ENCODE measurements at regions not wholly inside any gene's neighbourhood (a gene's known extent, or its start where the extent isn't known, plus 50 kb on each side); places are given as distances from the start of the nearest gene placed in this dataset.

DNA sequence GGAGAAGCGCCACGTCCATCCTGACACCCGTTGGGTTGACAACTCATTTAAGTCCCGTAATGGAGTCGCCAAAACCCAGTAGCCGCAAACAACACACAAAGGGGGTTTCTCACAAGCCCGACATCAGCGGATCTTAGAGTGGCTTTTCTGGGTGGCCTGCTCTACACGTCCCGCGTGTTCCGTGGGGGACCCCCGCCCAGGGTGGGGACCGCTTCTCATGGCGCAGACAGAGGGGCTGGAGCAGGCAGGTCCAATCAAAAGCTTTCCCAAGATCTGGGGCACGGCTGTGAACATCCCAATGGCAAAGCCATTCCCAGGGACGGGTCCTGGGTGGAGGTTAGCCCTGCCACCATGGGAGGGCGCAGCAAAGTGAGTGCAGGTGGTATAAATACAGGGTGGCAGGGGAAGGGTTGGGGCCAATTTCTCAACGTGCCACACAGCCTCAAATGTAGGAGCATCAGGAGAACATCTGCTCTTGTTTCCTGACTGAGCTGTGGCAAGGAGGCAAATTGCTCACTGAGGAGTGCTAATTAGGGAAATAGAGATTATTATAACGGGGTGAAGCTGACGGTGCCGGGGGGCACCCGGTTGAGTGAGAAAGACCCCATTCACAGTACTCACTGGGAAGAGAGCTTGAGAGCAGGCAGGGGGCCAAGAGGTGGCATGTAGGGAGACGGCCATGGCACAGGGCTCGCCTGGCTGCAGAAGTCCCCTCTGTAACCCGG is 1447.2 kb downstream of the TBC1D22A start:
- ATAC-seq = no peak
- H4K20me1 ChIP-seq (ENCODE audit: insufficient read depth, low read length) = no peaks in the 10 kb centered on the region
- H3K27me3 ChIP-seq (ENCODE audit: control insufficient read depth in 1 of 2, insufficient read depth in 2 of 2, low read length in 2 of 2) = peaks cover 1 to 14% of the 10 kb centered on the region in 2 experiments; a peak in 3 of 5 replicates
- in situ Hi-C loops (cut with HindIII; ENCODE audit: extremely low pct_ligation_motif_present, low pct_unique_long_range_greater_than_20kb) = no loop called here
- BruUV-seq (replicated peaks) = no TSS peak
- H3K79me2 ChIP-seq (ENCODE audit: insufficient read depth, low read length) = no peaks in the 10 kb centered on the region
- ChIA-PET CTCF (ENCODE audit: low intra/inter-chr PET ratio, low total read pairs) (no interaction called here), POLR2A (no interaction called here)
- no peak overlapping the region for H3K27ac ChIP-seq (ENCODE audit: extremely low read length, insufficient read depth, low read length)
- H2AFZ ChIP-seq (ENCODE audit: low read length) = no peak overlapping the region
- H3K4me2 ChIP-seq (ENCODE audit: low read depth, low read length) = no peak overlapping the region
- H3K4me1 ChIP-seq (ENCODE audit: insufficient read depth, low read length) = no peaks in the 10 kb centered on the region
- DNase-seq (ENCODE audit: low spot score) = no peak
- intact Hi-C loops (cut with micrococcal nuclease; ENCODE audit: unreplicated experiment) = no loop called here
- no peaks in the 10 kb centered on the region for H3K36me3 ChIP-seq (replicated peaks in 1 of 2; ENCODE audit: control insufficient read depth in 1 of 2, insufficient read depth in 2 of 2, low read length in 2 of 2)
- TF ChIP-seq, protein P1, sequence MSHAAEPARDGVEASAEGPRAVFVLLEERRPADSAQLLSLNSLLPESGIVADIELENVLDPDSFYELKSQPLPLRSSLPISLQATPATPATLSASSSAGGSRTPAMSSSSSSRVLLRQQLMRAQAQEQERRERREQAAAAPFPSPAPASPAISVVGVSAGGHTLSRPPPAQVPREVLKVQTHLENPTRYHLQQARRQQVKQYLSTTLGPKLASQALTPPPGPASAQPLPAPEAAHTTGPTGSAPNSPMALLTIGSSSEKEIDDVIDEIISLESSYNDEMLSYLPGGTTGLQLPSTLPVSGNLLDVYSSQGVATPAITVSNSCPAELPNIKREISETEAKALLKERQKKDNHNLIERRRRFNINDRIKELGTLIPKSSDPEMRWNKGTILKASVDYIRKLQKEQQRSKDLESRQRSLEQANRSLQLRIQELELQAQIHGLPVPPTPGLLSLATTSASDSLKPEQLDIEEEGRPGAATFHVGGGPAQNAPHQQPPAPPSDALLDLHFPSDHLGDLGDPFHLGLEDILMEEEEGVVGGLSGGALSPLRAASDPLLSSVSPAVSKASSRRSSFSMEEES (CRISPR knock-in tag; IDR thresholded peaks at IDR 0.05) = no peak
- TF ChIP-seq ZFAT (CRISPR knock-in tag; conservative IDR thresholded peaks at IDR 0.05) (no peak), NR3C1 (CRISPR knock-in tag; IDR thresholded peaks at IDR 0.05) (no peak), ZNF124 (CRISPR knock-in tag; IDR thresholded peaks at IDR 0.05) (no peak), ZFYVE20 (CRISPR knock-in tag; IDR thresholded peaks at IDR 0.05; ENCODE audit: borderline replicate concordance, low read depth) (no peak), CREM (IDR thresholded peaks at IDR 0.05) (no peak), CREM (CRISPR knock-in tag; IDR thresholded peaks at IDR 0.05) (no peak), ZNF558 (CRISPR knock-in tag; IDR thresholded peaks at IDR 0.05; ENCODE audit: borderline replicate concordance) (no peak), MXD4 (CRISPR knock-in tag; IDR thresholded peaks at IDR 0.05) (no peak)
- TF ChIP-seq, protein P2, sequence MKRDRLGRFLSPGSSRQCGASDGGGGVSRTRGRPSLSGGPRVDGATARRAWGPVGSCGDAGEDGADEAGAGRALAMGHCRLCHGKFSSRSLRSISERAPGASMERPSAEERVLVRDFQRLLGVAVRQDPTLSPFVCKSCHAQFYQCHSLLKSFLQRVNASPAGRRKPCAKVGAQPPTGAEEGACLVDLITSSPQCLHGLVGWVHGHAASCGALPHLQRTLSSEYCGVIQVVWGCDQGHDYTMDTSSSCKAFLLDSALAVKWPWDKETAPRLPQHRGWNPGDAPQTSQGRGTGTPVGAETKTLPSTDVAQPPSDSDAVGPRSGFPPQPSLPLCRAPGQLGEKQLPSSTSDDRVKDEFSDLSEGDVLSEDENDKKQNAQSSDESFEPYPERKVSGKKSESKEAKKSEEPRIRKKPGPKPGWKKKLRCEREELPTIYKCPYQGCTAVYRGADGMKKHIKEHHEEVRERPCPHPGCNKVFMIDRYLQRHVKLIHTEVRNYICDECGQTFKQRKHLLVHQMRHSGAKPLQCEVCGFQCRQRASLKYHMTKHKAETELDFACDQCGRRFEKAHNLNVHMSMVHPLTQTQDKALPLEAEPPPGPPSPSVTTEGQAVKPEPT (CRISPR knock-in tag; IDR thresholded peaks at IDR 0.05; ENCODE audit: low read depth) = no peak
- TF ChIP-seq, protein P3, sequence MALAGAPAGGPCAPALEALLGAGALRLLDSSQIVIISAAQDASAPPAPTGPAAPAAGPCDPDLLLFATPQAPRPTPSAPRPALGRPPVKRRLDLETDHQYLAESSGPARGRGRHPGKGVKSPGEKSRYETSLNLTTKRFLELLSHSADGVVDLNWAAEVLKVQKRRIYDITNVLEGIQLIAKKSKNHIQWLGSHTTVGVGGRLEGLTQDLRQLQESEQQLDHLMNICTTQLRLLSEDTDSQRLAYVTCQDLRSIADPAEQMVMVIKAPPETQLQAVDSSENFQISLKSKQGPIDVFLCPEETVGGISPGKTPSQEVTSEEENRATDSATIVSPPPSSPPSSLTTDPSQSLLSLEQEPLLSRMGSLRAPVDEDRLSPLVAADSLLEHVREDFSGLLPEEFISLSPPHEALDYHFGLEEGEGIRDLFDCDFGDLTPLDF (CRISPR knock-in tag; IDR thresholded peaks at IDR 0.05) = no peak
- H3K9ac ChIP-seq (ENCODE audit: insufficient read depth, low read depth, low read length) = no peak overlapping the region
- no peaks in the 10 kb centered on the region for H3K9me3 ChIP-seq (ENCODE audit: low read length)
- H3K4me3 ChIP-seq (replicated peaks in 1 of 3; ENCODE audit: insufficient read depth in 1 of 3, low read depth in 2 of 3, low read length in 3 of 3) = no peak overlapping the region
- FAIRE-seq = no peak
- 28% methylated on average over 20 of the region's 26 CpGs for WGBS (ENCODE audit: low lambda C conversion rate)

All from HepG2 (cell line).